AG20443 (cell line): ENCODE measurements at regions not wholly inside any gene's neighbourhood (a gene's known extent, or its start where the extent isn't known, plus 50 kb on each side); places are given as distances from the start of the nearest gene placed in this dataset.

Experiments used
- DNase-seq: peaks from one replicate; pipeline ENCODE4 v3.0.0; 2012; ENCODE audit warnings: low spot score, mixed read lengths

DNA sequence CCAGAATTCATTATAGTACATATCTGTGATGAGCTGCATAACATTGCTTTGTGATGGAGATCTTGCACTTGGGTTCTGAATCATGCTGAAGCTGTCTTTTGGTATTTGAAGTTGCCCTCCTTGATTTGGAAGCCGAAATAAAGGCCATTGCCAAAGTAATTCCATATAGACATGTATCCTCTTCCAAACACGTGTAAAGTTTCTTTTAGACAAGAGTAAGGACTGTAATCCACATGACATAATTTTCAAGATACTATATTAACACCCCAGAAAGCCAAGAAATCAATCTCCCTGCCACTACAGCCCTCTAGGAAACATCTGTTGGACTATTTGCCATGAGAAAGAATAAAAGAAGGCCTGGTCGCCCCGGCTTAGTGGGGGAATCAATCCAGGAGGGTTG is 754.2 kb downstream of the FGF9 start:
- no peak for DNase-seq

DNA sequence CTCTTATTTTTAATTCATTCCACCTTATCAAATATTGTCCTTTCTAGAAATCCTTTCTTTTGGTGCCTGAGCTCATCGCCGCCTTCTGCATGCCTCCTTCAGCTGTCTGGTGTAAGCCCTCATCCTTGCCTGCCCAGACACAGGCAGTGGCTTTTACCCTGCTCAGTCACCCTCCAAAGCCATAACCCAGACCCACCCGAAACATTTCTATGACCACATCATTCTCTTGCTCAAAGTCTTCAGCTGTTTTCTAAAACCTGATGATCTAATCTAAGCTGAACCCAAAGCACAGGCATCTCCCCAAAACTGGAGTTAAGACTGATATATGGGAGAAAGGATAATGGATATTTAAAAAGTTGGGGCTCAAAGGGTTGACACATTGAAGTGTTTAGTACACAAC is 753.7 kb upstream of the SGCG start:
- no peak for DNase-seq

DNA sequence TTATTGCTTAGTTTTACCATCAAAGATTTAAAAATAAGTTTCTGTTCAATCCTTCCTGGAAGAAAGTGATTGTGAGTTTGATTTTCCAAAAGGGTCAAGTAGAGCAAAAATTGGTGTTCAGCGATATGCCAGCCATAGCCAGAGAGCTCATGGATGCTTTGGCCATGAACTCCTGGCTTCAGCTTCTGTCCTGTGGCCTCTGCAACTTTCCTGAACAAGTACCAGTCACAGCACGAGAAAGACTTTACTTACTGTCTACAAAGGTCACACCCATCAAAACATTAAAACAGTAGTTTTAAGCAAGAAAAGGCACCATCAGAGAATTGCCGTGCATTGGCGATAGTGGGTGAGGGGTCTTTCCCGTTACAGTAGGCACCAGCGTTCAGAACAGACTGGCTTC is 753.0 kb upstream of the SGCG start:
- no peak for DNase-seq

DNA sequence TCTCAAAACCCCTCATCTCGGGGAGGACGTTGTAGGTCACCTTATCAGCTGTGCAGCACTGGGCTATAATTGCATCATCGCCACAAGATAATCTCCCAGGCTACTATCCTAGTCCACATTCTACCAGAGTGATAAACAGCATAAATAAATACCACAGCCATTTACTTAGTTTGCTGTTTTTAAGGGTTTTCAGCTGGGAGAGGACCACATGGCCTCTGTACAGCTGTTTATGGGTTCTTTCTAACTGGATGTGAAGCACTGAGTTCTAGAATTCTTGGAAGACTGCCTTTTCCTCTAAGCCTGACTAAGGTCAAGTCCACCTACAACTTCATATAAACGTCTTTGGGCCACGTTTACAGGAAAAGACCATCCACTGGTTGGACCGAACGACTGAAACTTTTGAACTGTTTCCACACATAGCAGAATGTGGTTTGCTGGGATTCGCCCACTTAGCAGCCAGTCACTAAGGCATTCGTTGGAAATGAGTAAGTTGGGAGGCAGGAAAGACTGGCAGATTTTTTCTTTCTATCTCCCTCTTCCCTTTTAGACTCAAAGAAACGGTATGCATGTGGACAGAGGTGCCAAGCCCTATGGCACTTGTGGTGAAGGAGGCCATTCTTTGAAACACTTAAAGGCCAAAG is 752.5 kb upstream of the SGCG start:
- DNase-seq = no peak

DNA sequence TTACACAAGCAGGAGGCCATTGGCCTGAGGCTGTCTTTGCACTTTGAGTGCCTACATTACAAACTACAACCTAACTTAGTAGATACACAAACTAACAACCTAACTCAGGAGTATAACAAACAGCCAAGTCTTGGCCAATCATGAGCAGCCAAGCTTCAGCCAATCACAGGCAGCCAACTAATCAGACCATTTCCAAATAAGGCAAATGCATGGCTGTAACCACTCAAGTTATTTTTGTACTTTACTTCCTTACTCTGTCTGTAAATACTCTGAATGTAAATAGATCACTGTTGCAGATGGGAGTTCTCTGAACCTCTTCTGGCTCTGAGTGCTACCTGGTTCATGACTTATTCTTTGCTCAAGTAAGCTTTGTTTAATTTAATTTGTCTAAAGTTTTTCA is 748.1 kb upstream of the SGCG start:
- DNase-seq = no peak

DNA sequence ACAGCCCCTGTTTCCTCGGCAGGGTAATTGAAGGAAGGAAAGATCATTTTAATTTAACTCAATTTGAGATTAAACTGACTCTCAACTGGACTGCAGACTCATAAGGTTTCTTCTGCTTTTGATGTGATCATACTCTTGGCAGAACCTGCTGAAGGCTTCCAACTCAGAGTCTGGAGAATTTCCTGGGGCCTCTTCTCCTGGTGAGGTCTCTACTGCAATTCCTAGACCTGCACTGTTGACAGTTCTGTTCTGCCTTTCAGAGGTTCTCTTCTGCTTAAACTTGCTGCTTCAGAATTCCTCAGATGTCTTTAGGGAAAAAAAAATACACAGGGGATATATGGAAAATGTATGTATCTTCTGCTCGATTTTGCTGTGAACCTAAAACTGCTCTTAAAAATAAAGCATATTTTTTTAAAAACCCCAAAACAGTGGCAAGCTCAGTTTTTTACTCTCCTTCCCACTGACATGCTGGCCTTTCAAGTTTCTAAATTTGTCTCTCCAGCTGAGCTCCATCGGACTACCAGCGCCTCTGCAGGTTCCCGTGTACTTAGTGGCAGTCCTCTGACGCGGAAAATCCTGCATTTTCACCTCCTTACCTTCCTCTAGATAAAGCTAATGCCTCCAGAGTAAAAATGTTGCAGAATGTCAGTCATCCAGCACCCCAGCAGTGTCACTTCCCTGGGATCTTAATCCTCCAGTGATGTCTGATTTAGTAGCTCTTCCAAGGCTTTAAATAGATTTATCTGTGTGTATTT is 733.5 kb upstream of the SGCG start:
- no peak for DNase-seq

DNA sequence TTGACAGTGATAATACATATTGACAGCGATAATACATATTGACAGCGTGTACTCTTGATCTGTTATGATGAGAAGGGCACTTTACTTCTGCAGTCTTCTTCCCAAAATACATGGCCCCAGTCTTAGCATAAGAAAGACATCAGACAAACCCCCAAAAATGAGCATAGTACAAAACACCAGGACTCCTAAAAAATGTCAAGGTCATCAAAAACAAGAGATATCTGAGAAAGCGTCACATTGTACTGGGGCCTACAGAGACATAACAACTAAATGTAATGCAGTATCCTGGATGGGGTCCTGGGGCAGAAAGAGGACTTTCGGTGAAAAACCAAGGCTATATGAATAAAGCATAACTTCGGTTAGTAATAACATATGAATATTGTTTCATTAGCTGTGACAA is 731.5 kb upstream of the SGCG start:
- no peak for DNase-seq

DNA sequence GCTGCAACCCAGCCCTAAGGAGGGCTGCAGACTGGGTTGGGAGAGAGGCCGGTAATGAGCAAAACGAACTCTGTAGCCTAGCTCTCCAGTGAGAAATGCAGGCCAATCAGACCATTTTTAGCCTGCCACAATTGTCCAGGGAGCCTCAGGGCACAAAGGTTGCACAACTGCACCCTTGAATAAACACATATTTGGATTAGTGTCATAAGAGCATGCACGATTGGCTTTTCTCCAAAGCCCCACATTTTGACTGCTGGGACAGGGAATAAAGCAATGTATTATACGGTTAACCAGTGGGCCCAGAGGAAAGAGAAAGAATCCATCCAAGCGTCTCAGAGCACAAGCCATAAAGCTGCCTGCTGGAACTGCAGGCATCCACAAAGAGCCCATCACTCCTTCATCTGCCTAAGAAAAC is 729.4 kb upstream of the SGCG start:
- DNase-seq = no peak

DNA sequence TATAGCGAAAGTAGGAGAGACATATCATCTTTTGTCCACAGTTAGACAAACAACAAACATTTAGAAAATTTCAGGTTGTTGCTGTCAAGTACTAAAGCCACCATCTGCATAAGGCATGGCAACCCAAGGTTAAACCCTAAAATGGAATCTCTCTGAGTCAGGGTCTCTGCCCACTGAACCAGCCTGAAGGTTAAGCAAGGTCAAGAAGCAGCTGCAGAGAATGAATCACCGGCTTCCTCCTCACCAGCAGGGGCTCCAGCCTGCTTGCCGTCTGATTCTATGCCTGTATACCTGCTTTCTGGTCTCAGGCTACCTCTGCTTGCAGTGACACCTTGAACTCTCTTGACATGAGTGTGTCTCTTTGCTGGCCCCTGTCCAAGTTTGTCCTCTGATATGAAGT is 726.2 kb upstream of the SGCG start:
- DNase-seq = no peak

DNA sequence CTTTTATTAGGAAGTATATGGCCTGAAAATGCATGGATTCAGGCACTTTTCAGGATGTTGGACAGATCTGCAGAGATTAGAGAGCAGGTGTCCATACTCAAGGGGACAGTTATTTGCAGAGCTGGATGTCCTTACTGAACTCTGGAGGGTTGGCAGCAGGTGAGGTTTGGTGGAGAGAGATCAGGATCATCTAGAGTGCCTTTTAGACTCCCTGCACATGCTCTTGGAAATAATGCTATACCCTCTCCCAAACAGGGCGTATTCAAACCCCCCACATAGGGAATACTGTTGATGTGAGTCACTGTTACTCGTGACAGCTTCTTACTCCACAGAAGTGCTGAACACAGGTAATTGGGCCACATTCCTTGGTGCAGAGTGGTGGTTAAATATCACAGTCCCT is 725.7 kb upstream of the SGCG start:
- no peak for DNase-seq

DNA sequence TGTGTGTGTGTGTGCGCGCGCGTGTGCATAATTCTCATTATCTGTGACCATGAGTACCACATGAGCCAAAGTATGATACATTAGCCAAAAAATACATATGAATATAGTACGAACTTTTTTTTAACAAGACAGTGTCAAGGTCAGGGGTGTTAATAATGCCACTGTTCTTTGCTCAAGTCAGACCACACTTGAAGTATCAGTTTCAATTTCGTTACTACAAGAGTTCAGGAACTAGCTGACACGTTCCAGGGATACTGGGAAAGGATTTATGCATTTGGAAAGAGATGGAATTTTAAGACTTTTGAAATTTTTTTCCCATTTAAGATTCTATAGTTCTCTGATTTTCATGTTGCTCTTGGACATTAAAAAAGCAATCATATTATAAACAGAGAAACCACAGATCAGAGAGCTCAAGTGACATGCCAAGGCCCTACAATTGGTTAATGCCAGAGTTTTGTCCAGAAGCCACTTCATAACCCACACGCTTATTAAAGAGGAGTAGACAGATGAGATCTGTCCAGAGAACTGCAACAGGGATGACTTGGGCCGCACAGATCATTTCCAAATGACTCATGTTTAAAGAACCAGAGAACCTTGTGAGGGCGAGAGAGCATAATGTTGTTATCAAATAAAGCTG is 718.8 kb upstream of the SGCG start:
- DNase-seq = peak; percentile 19

DNA sequence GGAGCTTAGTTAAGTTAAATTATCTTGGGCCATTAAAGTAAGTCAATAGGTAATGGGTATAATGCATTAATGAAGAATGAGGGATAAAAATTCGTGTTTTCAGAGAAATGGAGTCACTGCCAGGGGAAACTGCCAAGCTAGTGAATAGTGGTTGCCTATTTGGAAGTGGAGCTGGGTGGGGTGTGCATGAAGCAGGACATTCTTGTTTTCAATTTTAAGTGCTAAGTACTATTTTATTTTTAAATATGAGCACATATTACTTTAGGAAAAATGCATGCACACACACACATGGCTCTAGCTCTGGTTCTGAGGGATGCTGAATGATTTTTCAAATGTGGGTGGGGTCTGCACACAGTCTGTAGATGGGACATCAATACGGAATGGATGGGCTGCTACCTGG is 717.7 kb upstream of the SGCG start:
- no peak for DNase-seq

DNA sequence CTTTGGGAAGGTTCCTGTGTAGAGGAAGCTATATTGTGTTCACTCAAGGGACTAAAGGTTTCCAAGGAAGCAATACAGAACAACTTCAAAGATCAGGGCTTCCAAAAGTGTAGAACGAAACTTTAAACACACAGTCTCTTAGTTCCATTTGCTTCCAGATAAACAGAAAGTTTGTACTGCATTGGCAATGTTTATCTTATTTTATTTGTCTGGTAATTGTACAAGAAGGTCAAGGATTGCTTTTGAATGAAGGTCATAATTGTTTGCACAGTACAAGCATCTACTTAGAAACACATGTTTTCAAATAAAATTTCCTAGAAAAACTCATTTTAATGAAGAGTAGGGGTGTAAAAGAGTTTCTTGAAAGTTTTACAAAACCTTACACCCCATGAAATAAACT is 712.7 kb upstream of the SGCG start:
- DNase-seq = no peak

DNA sequence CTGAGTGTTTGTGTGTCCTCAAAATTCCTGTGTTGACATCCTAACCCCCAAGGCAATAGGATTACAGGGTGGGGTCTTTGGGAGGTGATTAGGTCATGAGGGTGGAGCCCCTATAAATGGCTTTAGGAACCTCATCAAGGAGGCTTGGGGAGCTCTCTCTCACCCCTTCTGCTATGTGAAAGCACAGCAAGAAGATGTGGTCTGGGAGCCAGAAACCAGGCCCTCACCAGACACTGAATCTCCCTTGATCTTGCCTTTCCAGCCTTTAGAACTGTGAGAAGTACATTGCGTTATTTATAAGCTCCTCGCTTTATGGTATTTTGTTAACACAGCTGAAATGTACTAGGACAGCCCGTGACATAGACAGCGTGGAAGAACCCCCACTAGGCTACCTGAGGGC is 712.0 kb upstream of the SGCG start:
- no peak for DNase-seq

DNA sequence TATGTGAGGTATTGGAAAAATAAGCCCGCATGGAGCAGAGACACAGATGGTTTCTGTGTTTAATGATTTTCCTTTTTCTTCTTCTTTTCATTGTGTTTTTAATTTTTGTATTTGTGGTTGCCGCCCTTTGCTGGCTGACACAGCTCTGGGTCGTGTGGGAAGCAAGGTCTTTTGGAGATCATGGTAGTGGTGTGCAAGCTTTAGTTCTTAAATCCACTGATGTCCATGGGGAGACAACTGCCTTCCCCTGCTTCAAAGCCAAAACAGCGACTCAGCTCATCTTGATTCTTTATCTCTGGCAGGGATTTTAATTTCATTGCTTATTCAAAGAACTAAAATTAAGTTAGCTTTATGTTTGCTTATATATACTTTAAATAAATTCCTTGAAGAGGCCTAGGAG is 711.3 kb upstream of the SGCG start:
- DNase-seq = no peak

DNA sequence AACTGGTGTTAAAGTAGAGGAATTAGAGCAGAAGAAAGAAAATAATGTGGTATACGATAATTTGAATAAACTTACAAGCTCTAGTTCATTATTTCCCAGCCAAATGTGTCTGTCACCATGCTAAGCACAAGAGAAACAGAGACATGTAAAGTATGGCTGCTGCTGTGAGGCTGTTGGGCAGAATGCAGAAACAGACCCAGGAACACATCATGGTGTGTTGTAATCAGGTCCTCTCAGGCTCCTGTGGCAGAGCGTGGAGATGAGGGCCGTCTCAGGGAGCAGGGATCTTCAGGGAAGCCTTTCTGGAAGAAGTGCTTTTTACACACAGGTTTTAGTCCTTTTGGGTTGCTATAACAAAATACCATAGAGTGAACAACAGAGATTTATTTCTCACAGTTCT is 710.7 kb upstream of the SGCG start:
- no peak for DNase-seq

DNA sequence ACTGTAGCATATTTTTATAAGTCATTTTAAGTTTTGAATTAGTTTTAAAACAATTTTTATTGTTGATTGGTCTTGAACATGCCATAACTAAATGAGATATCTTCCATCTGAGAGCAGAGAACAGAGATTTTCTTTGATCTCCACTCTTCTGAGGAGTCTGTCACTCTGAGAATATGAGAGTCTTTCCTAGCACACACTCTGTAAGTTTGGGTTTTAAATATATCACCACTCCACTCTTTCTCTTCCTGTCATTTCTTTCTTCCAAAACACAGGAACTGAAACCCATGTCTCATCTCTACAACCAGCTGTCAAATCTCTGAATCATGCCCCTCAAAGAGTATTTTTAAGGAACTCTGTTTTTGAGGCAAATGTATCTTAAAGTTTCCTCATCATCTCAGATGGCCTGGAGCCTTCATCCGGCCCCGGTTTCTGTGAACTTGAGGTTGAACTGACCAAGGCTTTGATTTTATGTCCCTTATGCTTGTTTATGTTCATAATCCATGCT is 698.2 kb upstream of the SGCG start:
- DNase-seq = no peak

DNA sequence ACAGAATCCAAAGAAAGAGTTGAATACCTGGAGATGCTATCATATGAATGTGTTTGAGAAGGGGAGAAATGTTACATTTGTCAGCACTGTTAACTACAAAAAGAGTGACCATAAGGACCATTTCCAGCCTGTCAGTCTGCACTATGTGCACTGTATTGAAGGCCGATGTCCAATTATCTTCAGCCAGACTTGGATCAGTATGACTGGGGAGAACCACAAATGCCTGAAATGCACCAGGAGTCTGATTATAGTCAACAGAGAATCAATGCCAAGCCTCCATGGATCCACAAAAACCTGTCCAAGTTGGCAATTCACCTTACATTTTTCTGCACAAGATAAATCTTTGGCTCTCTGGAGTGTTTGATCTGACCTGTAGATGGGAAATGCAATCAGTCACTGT is 697.5 kb upstream of the SGCG start:
- no peak for DNase-seq

DNA sequence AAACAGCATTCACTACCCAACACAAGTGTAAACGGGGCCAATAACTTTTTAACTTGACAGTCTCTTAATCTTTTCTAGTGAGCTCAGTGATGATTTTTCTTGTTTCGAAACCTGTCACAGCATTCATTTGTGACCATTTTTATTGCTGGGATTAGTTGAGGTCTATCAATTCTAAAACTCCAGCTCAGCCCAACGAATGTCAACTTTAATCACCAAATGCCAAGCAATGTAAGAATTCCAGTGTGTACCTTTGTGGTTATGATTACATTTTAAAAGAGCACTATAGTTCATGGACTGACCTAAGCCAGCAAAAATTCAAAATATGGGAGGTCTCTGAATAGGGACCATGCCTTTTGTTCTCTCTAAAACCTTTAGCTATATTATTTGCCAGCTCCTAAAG is 694.3 kb upstream of the SGCG start:
- DNase-seq = no peak

DNA sequence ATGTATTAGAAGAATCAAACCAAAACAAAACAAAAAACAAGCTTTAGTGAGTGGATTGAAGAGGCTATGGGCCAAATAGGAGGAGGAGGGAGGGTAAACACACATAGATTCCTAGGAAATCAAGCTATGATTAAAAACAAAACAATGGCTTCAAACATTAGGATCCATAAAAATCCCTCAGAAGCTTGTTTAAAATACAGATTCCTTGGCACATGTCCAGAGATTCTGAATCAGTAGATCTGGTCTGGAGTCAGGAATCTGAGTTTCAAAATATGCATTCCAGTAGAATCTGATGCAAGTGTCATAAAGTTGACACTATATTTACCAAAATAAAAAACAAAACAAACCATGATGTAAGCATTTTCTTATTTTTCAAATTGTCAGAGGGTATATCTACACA is 692.8 kb upstream of the SGCG start:
- no peak for DNase-seq

DNA sequence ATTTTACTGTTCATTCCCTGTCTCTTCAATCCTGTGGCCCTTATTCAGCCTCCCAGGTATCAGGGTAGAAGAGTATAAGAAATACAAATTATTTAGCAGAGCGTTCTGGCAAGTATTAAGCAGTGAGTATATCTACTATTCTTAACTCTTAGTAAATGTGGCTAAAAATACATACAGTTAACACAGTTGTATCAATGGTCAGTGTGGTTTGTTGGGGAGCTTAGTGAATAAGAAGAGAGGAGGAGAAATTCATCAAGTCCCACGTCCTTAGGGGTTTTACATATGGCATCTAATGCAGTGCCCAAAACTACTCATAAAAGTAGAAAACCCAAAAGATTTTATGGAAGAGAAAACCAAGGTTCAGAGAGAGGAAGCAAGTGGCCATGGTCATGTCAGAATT is 691.0 kb upstream of the SGCG start:
- DNase-seq = no peak

DNA sequence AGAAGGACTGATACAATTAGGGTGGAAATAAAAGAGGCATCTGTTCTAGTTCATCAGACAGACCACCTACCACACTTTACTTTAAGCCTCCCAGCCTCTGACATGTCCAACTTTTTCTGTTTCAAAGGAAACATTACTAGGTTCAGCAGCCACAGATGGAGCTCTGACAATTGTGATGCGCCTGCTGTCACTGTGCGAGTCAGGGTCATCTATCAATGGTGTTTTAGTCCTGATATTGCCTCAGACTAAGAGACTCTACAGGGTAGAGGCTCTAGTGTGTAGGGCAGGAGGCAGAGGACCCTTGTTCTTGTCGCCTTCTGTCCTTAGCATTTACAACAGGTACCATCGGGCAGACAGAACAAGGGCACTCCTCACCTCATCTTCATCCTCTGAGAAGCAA is 685.0 kb upstream of the SGCG start:
- DNase-seq = no peak

DNA sequence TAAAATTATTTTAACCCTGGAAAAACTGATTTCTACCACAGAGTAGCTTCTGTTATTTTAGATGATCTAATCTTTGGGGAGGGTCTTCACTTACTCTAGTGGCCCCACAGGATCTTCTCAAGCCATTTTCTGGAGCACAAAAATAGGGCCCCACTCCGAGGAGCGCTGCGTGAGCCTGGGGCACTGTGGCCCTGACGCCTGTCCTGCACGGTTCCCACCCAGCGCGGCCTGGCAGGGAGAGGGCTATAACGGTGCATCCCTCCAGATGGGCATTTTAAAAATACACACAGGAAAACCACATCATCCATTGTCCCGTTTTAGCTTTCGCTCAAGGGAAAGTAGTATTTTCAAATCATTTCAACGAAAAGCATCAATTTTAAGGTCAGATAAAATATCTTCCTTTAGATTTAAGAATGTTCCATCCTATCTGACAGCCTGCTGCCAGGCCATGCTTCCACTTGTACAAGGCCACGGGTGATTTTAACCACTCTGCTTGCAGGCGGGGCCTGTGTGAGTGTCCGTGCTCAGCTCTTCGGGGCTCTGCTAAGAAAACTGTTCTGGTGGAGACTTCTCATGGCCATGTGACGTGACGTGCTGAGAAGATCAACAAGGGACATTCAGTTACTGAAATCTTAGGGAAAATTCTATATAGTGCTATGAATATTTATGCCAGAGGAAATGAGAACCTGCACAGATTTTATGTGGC is 683.8 kb upstream of the SGCG start:
- DNase-seq = no peak
